ENCODE measurements at regions not wholly inside any gene's neighbourhood (a gene's known extent, or its start where the extent isn't known, plus 50 kb on each side); places are given as distances from the start of the nearest gene placed in this dataset.

GRCh38 chr1:101745551-101746270 is 251.0 kb downstream of the OLFM3 start:
- TF ChIP-seq POLR2A (IDR thresholded peaks at IDR 0.05; ENCODE audit: low read depth, low read length), result no peak
- no peak for TF ChIP-seq EZH2 (IDR thresholded peaks at IDR 0.05; ENCODE audit: borderline replicate concordance, low read depth, low read length, severe bottlenecking)
- TF ChIP-seq CTCF (IDR thresholded peaks at IDR 0.05; ENCODE audit: extremely low read depth in 1 of 2, insufficient read depth in 1 of 2, low read depth in 1 of 2, low read length in 2 of 2), result no peak
- no peak for TF ChIP-seq POLR2AphosphoS5 (IDR thresholded peaks at IDR 0.05; ENCODE audit: insufficient read depth, low read depth, low read length)
- no peak for TF ChIP-seq JUN (IDR thresholded peaks at IDR 0.05; ENCODE audit: borderline replicate concordance, insufficient read depth, insufficient read length, low read depth)
- no peak for TF ChIP-seq GATA2 (IDR thresholded peaks at IDR 0.05; ENCODE audit: insufficient read depth, insufficient read length, low read depth, low read length)
- no peak for TF ChIP-seq MAX (IDR thresholded peaks at IDR 0.05; ENCODE audit: insufficient read depth, insufficient read length)
- TF ChIP-seq FOS (IDR thresholded peaks at IDR 0.05; ENCODE audit: borderline replicate concordance, insufficient read depth, low read length), result no peak
